HEK293T (cell line): ENCODE measurements at regions not wholly inside any gene's neighbourhood (a gene's known extent, or its start where the extent isn't known, plus 50 kb on each side); places are given as distances from the start of the nearest gene placed in this dataset.

Source experiments
- CTCF ChIA-PET: fragments of 350-600 bp; formaldehyde crosslinking; extraction: SDS; loops from one replicate; lab custom pipeline; 2021; ENCODE audit warnings: antibody characterized with exemption, inconsistent platforms; lab: Yijun Ruan, JAX
- POLR2A ChIA-PET: fragments of 350-600 bp; formaldehyde crosslinking; extraction: SDS; loops from one replicate; lab custom pipeline; 2020; ENCODE audit warnings: antibody characterized with exemption, inconsistent platforms; lab: Yijun Ruan, JAX
- DNase-seq: peaks from one replicate; pipeline ENCODE4 v3.0.0; 2012; ENCODE audit warnings: mixed read lengths; ENCODE audit errors: extremely low spot score
- ARNT ChIP-seq: fragments of 450-650 bp; IDR thresholded peaks from 2 replicates; pipeline ENCODE4 v1.6.1; 2017; ENCODE audit warnings: mild to moderate bottlenecking
- BHLHE40 ChIP-seq: fragments of 450-650 bp; IDR thresholded peaks from 2 replicates; pipeline ENCODE4 v1.6.1; 2016; ENCODE audit warnings: mild to moderate bottlenecking, moderate library complexity, borderline replicate concordance
- CTBP1 ChIP-seq: fragments of 450-650 bp; IDR thresholded peaks from 2 replicates; pipeline ENCODE4 v1.6.1; 2016; ENCODE audit warnings: borderline replicate concordance
- ELF4 ChIP-seq: fragments of 450-650 bp; IDR thresholded peaks from 2 replicates; pipeline ENCODE4 v1.6.1; 2017; ENCODE audit warnings: antibody characterized with exemption
- FOXA1 ChIP-seq: fragments of 450-650 bp; IDR thresholded peaks from 2 replicates; pipeline ENCODE4 v1.6.1; 2016; ENCODE audit warnings: mild to moderate bottlenecking
- FOXK2 ChIP-seq: fragments of 450-650 bp; IDR thresholded peaks from 2 replicates; pipeline ENCODE4 v1.6.1; 2016; ENCODE audit warnings: mild to moderate bottlenecking
- FOXM1 ChIP-seq: fragments of 450-650 bp; IDR thresholded peaks from 2 replicates; pipeline ENCODE4 v1.6.1; 2017; ENCODE audit warnings: mild to moderate bottlenecking, borderline replicate concordance
- HDGF ChIP-seq: fragments of 450-650 bp; IDR thresholded peaks from 2 replicates; pipeline ENCODE4 v1.6.1; 2017; ENCODE audit warnings: antibody characterized with exemption, borderline replicate concordance
- L3MBTL2 ChIP-seq: fragments of 450-650 bp; conservative IDR thresholded peaks from 2 replicates; pipeline ENCODE4 v1.6.1; 2016; ENCODE audit warnings: mild to moderate bottlenecking
- LEF1 ChIP-seq: fragments of 450-650 bp; IDR thresholded peaks from 2 replicates; pipeline ENCODE4 v1.6.1; 2017; ENCODE audit warnings: mild to moderate bottlenecking, borderline replicate concordance
- NFRKB ChIP-seq: fragments of 450-650 bp; IDR thresholded peaks from 2 replicates; pipeline ENCODE4 v1.6.1; 2016; ENCODE audit warnings: mild to moderate bottlenecking, moderate library complexity
- SP1 ChIP-seq: fragments of 450-650 bp; IDR thresholded peaks from 2 replicates; pipeline ENCODE4 v1.6.1; 2017
- SUZ12 ChIP-seq: fragments of 450-650 bp; IDR thresholded peaks from 2 replicates; pipeline ENCODE4 v1.6.1; 2016; ENCODE audit warnings: mild to moderate bottlenecking
- TARDBP ChIP-seq: fragments of 450-650 bp; IDR thresholded peaks from 2 replicates; pipeline ENCODE4 v1.6.1; 2016
- ZNF384 ChIP-seq: fragments of 450-650 bp; IDR thresholded peaks from 2 replicates; pipeline ENCODE4 v1.6.1; 2016
- TF ChIP-seq, protein P1 (sequence below): fragments of 450-650 bp; IDR thresholded peaks from 2 replicates; pipeline ENCODE4 v1.6.1; 2016

DNA sequence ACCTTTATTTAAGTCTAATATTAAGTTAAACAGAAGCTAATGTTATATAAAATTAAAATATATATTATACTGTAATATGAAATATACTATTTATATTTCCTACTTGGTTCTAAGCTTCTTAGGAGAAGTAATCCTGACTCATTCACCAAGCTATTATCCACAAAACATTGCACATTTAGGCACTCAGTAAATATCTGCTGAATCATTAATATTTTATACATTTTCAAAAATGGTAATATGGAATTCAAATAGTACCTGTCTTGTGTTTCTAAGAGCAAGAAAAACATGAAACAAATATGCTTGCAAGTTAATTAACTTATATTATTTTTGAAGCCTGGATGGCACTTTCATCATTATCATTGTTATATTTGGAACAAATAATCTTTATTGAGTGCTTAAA lies 153.0 kb upstream of the CNTN4 start:
- ChIA-PET CTCF (no interaction called here), POLR2A (no interaction called here)
- no peak for DNase-seq
- TF ChIP-seq HDGF, result no peak

DNA sequence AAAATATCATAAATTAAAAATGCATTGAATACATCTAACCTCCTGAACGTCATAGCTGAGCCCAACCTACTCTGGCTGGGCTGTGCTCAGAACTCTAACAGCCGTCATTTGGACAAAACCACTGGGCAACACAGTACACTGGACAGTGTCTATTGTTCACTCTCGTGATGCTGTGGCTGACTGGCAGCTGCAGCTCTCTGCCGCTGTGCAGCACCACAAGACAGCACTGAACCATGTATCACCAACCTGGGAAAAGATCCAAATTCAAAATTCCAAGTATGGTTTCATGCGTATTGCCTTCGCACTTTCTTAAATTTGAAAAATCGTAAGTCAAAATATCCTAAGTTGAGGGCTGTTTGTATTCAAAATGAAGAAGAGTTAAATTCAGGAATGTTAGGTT lies 145.1 kb upstream of the CNTN4 start:
- no peak for DNase-seq
- TF ChIP-seq CTBP1 (no peak), SP1 (no peak), SUZ12 (no peak), ZNF384 (no peak), ELF4 (no peak), ARNT (no peak), HDGF (no peak), TARDBP (no peak), FOXM1 (no peak), NFRKB (no peak), L3MBTL2 (no peak), LEF1 (no peak), FOXA1 (no peak)
- TF ChIP-seq, protein P1, sequence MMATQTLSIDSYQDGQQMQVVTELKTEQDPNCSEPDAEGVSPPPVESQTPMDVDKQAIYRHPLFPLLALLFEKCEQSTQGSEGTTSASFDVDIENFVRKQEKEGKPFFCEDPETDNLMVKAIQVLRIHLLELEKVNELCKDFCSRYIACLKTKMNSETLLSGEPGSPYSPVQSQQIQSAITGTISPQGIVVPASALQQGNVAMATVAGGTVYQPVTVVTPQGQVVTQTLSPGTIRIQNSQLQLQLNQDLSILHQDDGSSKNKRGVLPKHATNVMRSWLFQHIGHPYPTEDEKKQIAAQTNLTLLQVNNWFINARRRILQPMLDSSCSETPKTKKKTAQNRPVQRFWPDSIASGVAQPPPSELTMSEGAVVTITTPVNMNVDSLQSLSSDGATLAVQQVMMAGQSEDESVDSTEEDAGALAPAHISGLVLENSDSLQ, result no peak
- CTCF ChIA-PET, result no interaction called here
- POLR2A ChIA-PET, result no interaction called here

DNA sequence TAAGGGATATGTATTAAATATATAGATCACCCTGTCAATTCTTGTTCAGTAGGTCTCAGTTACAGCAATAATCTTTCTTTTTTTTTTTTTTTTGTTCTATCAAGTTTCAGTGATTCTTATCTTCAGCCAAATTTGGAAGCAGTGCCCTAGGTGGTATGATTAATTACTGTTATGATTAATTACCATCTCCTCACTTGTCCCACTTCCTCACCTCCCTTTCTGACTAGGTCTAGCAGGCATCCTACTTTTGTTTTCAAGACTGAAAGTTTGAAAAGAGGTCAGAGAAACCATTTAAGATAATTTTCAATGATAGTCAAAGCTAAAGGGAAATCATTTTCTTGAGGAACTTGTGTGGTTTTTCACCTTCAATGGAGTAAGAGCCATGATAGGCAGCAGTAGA lies 144.0 kb upstream of the CNTN4 start:
- TF ChIP-seq FOXK2 (no peak), CTBP1 (no peak), TARDBP (no peak), L3MBTL2 (no peak), NFRKB (no peak), FOXA1 (no peak), ARNT (no peak), LEF1 (no peak), SP1 (no peak), BHLHE40 (no peak), SUZ12 (no peak), ZNF384 (no peak)
- TF ChIP-seq, protein P1, result no peak

DNA sequence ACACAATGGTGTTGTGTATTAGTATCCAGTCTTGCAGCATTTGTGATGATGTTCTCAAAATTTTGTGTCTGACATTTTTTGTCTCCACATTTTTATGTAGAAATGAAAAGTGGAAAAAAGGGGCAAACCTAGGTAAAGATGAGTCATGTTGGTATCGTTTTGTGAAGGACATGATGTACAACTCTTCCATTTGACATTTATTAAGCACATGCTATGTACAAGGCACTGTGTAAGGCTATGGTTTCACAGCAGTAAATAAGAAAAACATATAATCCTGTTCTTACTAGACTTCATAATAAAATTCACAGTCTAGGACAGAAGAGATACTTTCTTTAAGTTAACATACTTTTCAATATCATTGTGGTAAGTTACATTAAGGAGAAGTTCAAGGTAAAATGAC lies 143.5 kb upstream of the CNTN4 start:
- POLR2A ChIA-PET, result no interaction called here
- CTCF ChIA-PET, result no interaction called here
- no peak for DNase-seq
- TF ChIP-seq NFRKB (no peak), HDGF (no peak), SUZ12 (no peak), SP1 (no peak), BHLHE40 (no peak), FOXK2 (no peak)

More for the DNA sequence above, 144.0 kb upstream of the CNTN4 start:
- no peak for DNase-seq
- POLR2A ChIA-PET, result no interaction called here
- CTCF ChIA-PET, result no interaction called here

DNA sequence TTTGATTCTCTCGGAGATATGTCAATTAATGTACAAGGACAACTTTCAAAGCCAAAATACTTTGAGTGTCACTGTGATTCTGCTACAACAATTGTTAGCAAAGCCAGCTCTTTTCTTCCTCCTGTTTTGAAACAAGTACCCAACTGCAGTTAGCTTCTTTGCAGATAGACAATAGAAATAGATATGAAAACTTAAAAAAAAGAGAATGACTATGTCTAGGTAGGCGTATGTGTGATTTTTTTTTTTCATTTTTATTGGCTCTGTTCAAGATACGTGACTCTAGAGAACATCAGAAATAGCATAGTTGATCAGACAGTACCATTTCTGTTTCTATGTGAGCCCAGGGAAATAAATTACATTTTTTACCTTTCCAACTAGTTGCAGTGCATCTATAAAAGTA lies 142.9 kb upstream of the CNTN4 start:
- CTCF ChIA-PET, result no interaction called here
- POLR2A ChIA-PET, result no interaction called here
- no peak for DNase-seq
- TF ChIP-seq NFRKB, result no peak
- no peak for TF ChIP-seq LEF1
- TF ChIP-seq ZNF384, result no peak
- no peak for TF ChIP-seq CTBP1
- TF ChIP-seq TARDBP, result no peak
- no peak for TF ChIP-seq SUZ12
- no peak for TF ChIP-seq FOXM1
- no peak for TF ChIP-seq FOXA1
- no peak for TF ChIP-seq HDGF
- TF ChIP-seq L3MBTL2, result no peak
- no peak for TF ChIP-seq ELF4
- no peak for TF ChIP-seq BHLHE40
- no peak for TF ChIP-seq FOXK2
- TF ChIP-seq, protein P1, result no peak
- TF ChIP-seq ARNT, result no peak
- no peak for TF ChIP-seq SP1

DNA sequence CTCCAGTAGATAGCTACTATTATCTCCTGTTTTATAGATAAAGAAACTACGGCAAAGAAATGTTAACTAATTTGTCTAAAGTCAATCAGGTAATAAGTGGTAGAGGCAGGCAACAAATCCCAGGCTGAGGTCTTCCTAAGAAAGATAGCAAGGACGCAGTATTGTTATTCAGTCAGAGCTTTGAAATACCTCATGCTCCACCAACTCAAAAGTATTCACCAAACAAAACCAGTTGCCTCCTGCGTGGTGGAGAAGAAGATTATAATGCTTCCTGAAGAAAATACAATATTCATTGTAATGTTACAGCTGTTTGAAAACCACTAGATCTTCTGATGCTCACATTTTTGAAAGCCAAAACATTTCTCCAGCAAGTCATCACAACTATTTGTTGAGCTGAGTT lies 138.2 kb upstream of the CNTN4 start:
- CTCF ChIA-PET, result no interaction called here
- POLR2A ChIA-PET, result no interaction called here
- no peak for TF ChIP-seq ARNT
- TF ChIP-seq, protein P1, result no peak
- no peak for TF ChIP-seq L3MBTL2
- TF ChIP-seq ZNF384, result no peak
- no peak for TF ChIP-seq HDGF
- no peak for TF ChIP-seq FOXA1

More for the DNA sequence above, 138.2 kb upstream of the CNTN4 start:
- DNase-seq, result no peak
